WTC11 (cell line): ENCODE measurements at regions not wholly inside any gene's neighbourhood (a gene's known extent, or its start where the extent isn't known, plus 50 kb on each side); places are given as distances from the start of the nearest gene placed in this dataset.

Source experiments
- ATAC-seq: fragments of 200-7000 bp; cut with Tn5 transposase; 2 replicates; pipeline ENCODE4 v1.10.0; 2021; ENCODE audit warnings: mild to moderate bottlenecking, moderate library complexity
- CTCF ChIA-PET: fragments of 300-600 bp; sonication (Branson Sonifier 250); formaldehyde crosslinking; loops from one replicate; lab custom pipeline; 2021; ENCODE audit warnings: antibody characterized with exemption; lab: Charles Lee
- POLR2A ChIA-PET: fragments of 350-600 bp; sonication (Branson Sonifier 250); formaldehyde crosslinking; loops from one replicate; lab custom pipeline; 2021; ENCODE audit warnings: antibody characterized with exemption; lab: Charles Lee
- DNase-seq: peaks from one replicate; pipeline ENCODE4 v3.0.0; 2021; ENCODE audit warnings: low spot score
- H3K27ac Mint-ChIP-seq: 2 replicates; pipeline ENCODE4 v1.8.0; 2021; ENCODE audit warnings: mixed read lengths
- H3K27me3 Mint-ChIP-seq: 2 replicates; pipeline ENCODE4 v1.8.0; 2021; ENCODE audit warnings: low read depth, mild to moderate bottlenecking, moderate library complexity, mixed read lengths
- H3K36me3 Mint-ChIP-seq: 2 replicates; pipeline ENCODE4 v1.8.0; 2021; ENCODE audit warnings: mixed read lengths
- H3K4me1 Mint-ChIP-seq: 2 replicates; pipeline ENCODE4 v1.8.0; 2022; ENCODE audit warnings: mixed read lengths
- H3K4me3 Mint-ChIP-seq: 2 replicates; pipeline ENCODE4 v1.8.0; 2021; ENCODE audit warnings: mild to moderate bottlenecking, moderate library complexity, mixed read lengths
- H3K9me3 Mint-ChIP-seq: 2 replicates; pipeline ENCODE4 v1.8.0; 2021; ENCODE audit warnings: mixed read lengths
- CBFB ChIP-seq: sonication (generic); formaldehyde crosslinking; IDR thresholded peaks from 2 replicates; pipeline ENCODE4 v1.8.1; 2022; ENCODE audit warnings: mild to moderate bottlenecking, low read depth, missing genetic modification reagents
- CDX4 ChIP-seq: fragments of 250-450 bp; sonication (Bioruptor Pico); IDR thresholded peaks from 2 replicates; pipeline ENCODE4 v1.9.0; 2021; ENCODE audit warnings: moderate library complexity, mild to moderate bottlenecking, inconsistent platforms, borderline replicate concordance
- CREM ChIP-seq: sonication (generic); formaldehyde crosslinking; IDR thresholded peaks from 2 replicates; pipeline ENCODE4 v1.8.1; 2022; ENCODE audit warnings: mild to moderate bottlenecking, missing genetic modification reagents, moderate library complexity
- E2F1 ChIP-seq: sonication (generic); formaldehyde crosslinking; IDR thresholded peaks from 2 replicates; pipeline ENCODE4 v1.8.0; 2022; ENCODE audit warnings: mild to moderate bottlenecking, missing genetic modification reagents
- ERG ChIP-seq: fragments of 250-450 bp; sonication (Bioruptor Pico); IDR thresholded peaks from 2 replicates; pipeline ENCODE4 v1.8.0; 2021; ENCODE audit warnings: mild to moderate bottlenecking
- FOXJ3 ChIP-seq: sonication (generic); formaldehyde crosslinking; IDR thresholded peaks from 2 replicates; pipeline ENCODE4 v1.9.0; 2021; ENCODE audit warnings: missing genetic modification reagents, mild to moderate bottlenecking, borderline replicate concordance
- FOXK1 ChIP-seq: sonication (generic); formaldehyde crosslinking; IDR thresholded peaks from 2 replicates; pipeline ENCODE4 v1.8.0; 2022; ENCODE audit warnings: mild to moderate bottlenecking, moderate library complexity, missing genetic modification reagents
- IRF1 ChIP-seq: sonication (generic); formaldehyde crosslinking; IDR thresholded peaks from 2 replicates; pipeline ENCODE4 v1.8.0; 2023; ENCODE audit warnings: missing genetic modification reagents
- JUN ChIP-seq: sonication (generic); formaldehyde crosslinking; IDR thresholded peaks from 2 replicates; pipeline ENCODE4 v1.8.0; 2023; ENCODE audit warnings: mild to moderate bottlenecking, missing genetic modification reagents
- OVOL2 ChIP-seq: fragments of 250-450 bp; sonication (Bioruptor Pico); IDR thresholded peaks from 2 replicates; pipeline ENCODE4 v1.9.0; 2021; ENCODE audit warnings: mild to moderate bottlenecking, borderline replicate concordance
- STAT6 ChIP-seq: sonication (generic); formaldehyde crosslinking; conservative IDR thresholded peaks from 2 replicates; pipeline ENCODE4 v1.8.1; 2023; ENCODE audit warnings: mild to moderate bottlenecking, low read depth, missing genetic modification reagents, moderate library complexity
- TP53 ChIP-seq: sonication (generic); formaldehyde crosslinking; IDR thresholded peaks from 2 replicates; pipeline ENCODE4 v1.8.1; 2023; ENCODE audit warnings: mild to moderate bottlenecking, missing genetic modification reagents
- ZBTB21 ChIP-seq: sonication (generic); formaldehyde crosslinking; IDR thresholded peaks from 2 replicates; pipeline ENCODE4 v1.8.1; 2023; ENCODE audit warnings: mild to moderate bottlenecking, missing genetic modification reagents, borderline replicate concordance
- ZMAT4 ChIP-seq: fragments of 250-450 bp; sonication (Bioruptor Pico); IDR thresholded peaks from 2 replicates; pipeline ENCODE4 v1.9.0; 2021; ENCODE audit warnings: mild to moderate bottlenecking
- ZNF121 ChIP-seq: sonication (generic); formaldehyde crosslinking; IDR thresholded peaks from 2 replicates; pipeline ENCODE4 v1.8.0; 2023; ENCODE audit warnings: missing genetic modification reagents
- ZNF232 ChIP-seq: sonication (generic); formaldehyde crosslinking; IDR thresholded peaks from 2 replicates; pipeline ENCODE4 v1.8.0; 2022; ENCODE audit warnings: mild to moderate bottlenecking, missing genetic modification reagents
- ZNF317 ChIP-seq: sonication (generic); formaldehyde crosslinking; IDR thresholded peaks from 2 replicates; pipeline ENCODE4 v1.8.1; 2023; ENCODE audit warnings: low read depth, mild to moderate bottlenecking, moderate library complexity, missing genetic modification reagents, borderline replicate concordance
- ZNF396 ChIP-seq: fragments of 250-450 bp; sonication (Bioruptor Pico); IDR thresholded peaks from 2 replicates; pipeline ENCODE4 v1.8.0; 2021; ENCODE audit warnings: mild to moderate bottlenecking, moderate library complexity, borderline replicate concordance
- ZNF416 ChIP-seq: fragments of 250-450 bp; sonication (Bioruptor Pico); IDR thresholded peaks from 2 replicates; pipeline ENCODE4 v1.9.0; 2021; ENCODE audit warnings: mild to moderate bottlenecking, inconsistent platforms
- ZNF425 ChIP-seq: fragments of 250-450 bp; sonication (Bioruptor Pico); conservative IDR thresholded peaks from 2 replicates; pipeline ENCODE4 v1.9.0; 2021; ENCODE audit warnings: mild to moderate bottlenecking

GRCh38 chr10:10038348-10038747 lies 979.3 kb upstream of the CELF2 start:
- Mint-ChIP-seq H3K27ac (no peak overlapping the region), H3K27me3 (no peaks in the 10 kb centered on the region), H3K4me1 (no peaks in the 10 kb centered on the region)
- CTCF ChIA-PET, result interaction anchor here (1.1 kb wide), 1 partner anchor 639 kb away, joined by 3 read pairs; no protein-coding TSS in a partner anchor
- no peak for TF ChIP-seq STAT6
- TF ChIP-seq ZNF317 (CRISPR knock-in tag), result no peak
- no peak for TF ChIP-seq CREM (CRISPR knock-in tag)
- TF ChIP-seq FOXJ3, result no peak
- TF ChIP-seq TP53 (CRISPR knock-in tag), result no peak
- TF ChIP-seq OVOL2 (CRISPR knock-in tag), result no peak
- no peak for TF ChIP-seq FOXK1 (CRISPR knock-in tag)
- no peak for TF ChIP-seq JUN (CRISPR knock-in tag)
- no peak for TF ChIP-seq ZNF425 (CRISPR knock-in tag)
- no peak for TF ChIP-seq E2F1 (CRISPR knock-in tag)
- TF ChIP-seq, all 79 proteins: peak for 0
- no peak for ATAC-seq
- no peak for DNase-seq
- Mint-ChIP-seq H3K9me3 (no peaks in the 10 kb centered on the region), H3K36me3 (no peaks in the 10 kb centered on the region), H3K4me3 (no peak overlapping the region)
- POLR2A ChIA-PET, result no interaction called here

- Mint-ChIP-seq H3K27me3 (no peaks in the 10 kb centered on the region), H3K4me3 (no peak overlapping the region), H3K27ac (no peak overlapping the region), H3K4me1 (no peaks in the 10 kb centered on the region), H3K36me3 (no peaks in the 10 kb centered on the region), H3K9me3 (no peaks in the 10 kb centered on the region)
- no peak for ATAC-seq
- no peak for TF ChIP-seq ZNF232 (CRISPR knock-in tag)
- CTCF ChIA-PET, result no interaction called here
- POLR2A ChIA-PET, result no interaction called here
- DNase-seq, result no peak
These were observed 978.1 kb upstream of the CELF2 start for GRCh38 chr10:10039595-10039994.

GRCh38 chr10:10043083-10043482 lies 974.6 kb upstream of the CELF2 start:
- no peaks in the 10 kb centered on the region for H3K27me3 Mint-ChIP-seq
- ChIA-PET CTCF (no interaction called here), POLR2A (no interaction called here)
- ATAC-seq (no peak), DNase-seq (no peak)
- H3K9me3 Mint-ChIP-seq, result peaks cover 17% of the 10 kb centered on the region
- H3K36me3 Mint-ChIP-seq, result no peaks in the 10 kb centered on the region
- H3K4me3 Mint-ChIP-seq, result no peak overlapping the region
- H3K4me1 Mint-ChIP-seq, result no peaks in the 10 kb centered on the region
- no peak overlapping the region for H3K27ac Mint-ChIP-seq
- TF ChIP-seq CDX4 (CRISPR knock-in tag) (no peak), ZBTB21 (CRISPR knock-in tag) (no peak), ZNF396 (no peak), CBFB (CRISPR knock-in tag) (no peak), IRF1 (CRISPR knock-in tag) (no peak), ZMAT4 (no peak), ZNF416 (CRISPR knock-in tag) (no peak), ZNF425 (CRISPR knock-in tag) (no peak), ERG (CRISPR knock-in tag) (no peak), ZNF121 (no peak)
